Left ventricle myocardium inferior (tissue), 1 donor: ENCODE measurements at regions not wholly inside any gene's neighbourhood (a gene's known extent, or its start where the extent isn't known, plus 50 kb on each side); places are given as distances from the start of the nearest gene placed in this dataset.
A peak's percentile ranks its signal among the peaks of the same experiment; 100 is the strongest.

Experiments used
- DNase-seq: peaks from one replicate; pipeline ENCODE4 v3.0.0-alpha.2; 2020
- H3K27ac ChIP-seq: fragments of 200-600 bp; replicated peaks from 2 replicates; pipeline ENCODE4 v1.8.0; 2021
- H3K27me3 ChIP-seq: fragments of 200-600 bp; 2 replicates; pipeline ENCODE4 v1.8.0; 2021; ENCODE audit warnings: low read depth
- H3K36me3 ChIP-seq: fragments of 200-600 bp; 2 replicates; pipeline ENCODE4 v1.8.0; 2021
- H3K4me1 ChIP-seq: fragments of 200-600 bp; 2 replicates; pipeline ENCODE4 v1.8.0; 2021
- H3K4me3 ChIP-seq: fragments of 200-600 bp; 2 replicates; pipeline ENCODE4 v1.8.0; 2021; ENCODE audit warnings: mild to moderate bottlenecking, moderate library complexity
- H3K9me3 ChIP-seq: fragments of 200-600 bp; replicated peaks from 2 replicates; pipeline ENCODE4 v1.8.0; 2021
- intact Hi-C: fragments of 100-400 bp; cut with micrococcal nuclease; formaldehyde crosslinking; loops from one replicate; pipeline ENCODE4 v1.11.0; 2022
- TF ChIP-seq, protein P1 (sequence below): fragments of 200-600 bp; IDR thresholded peaks from 2 replicates; pipeline ENCODE4 v1.8.0; 2021; ENCODE audit warnings: antibody characterized with exemption, mild to moderate bottlenecking, borderline replicate concordance
- donor health status: DM: no; HTN: yes; CAD: no; lungs with severe emphysema.

GRCh38 chr14:56474419-56475022 lies 105.1 kb upstream of the TMEM260 start:
- TF ChIP-seq, protein P1, sequence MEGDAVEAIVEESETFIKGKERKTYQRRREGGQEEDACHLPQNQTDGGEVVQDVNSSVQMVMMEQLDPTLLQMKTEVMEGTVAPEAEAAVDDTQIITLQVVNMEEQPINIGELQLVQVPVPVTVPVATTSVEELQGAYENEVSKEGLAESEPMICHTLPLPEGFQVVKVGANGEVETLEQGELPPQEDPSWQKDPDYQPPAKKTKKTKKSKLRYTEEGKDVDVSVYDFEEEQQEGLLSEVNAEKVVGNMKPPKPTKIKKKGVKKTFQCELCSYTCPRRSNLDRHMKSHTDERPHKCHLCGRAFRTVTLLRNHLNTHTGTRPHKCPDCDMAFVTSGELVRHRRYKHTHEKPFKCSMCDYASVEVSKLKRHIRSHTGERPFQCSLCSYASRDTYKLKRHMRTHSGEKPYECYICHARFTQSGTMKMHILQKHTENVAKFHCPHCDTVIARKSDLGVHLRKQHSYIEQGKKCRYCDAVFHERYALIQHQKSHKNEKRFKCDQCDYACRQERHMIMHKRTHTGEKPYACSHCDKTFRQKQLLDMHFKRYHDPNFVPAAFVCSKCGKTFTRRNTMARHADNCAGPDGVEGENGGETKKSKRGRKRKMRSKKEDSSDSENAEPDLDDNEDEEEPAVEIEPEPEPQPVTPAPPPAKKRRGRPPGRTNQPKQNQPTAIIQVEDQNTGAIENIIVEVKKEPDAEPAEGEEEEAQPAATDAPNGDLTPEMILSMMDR, result peak; percentile 89
- Histone ChIP-seq H3K9me3 (peaks cover under 1% of the 10 kb centered on the region), H3K36me3 (no peaks in the 10 kb centered on the region), H3K27me3 (peaks cover 19% of the 10 kb centered on the region), H3K4me1 (no peaks in the 10 kb centered on the region), H3K4me3 (no peak overlapping the region), H3K27ac (no peak overlapping the region)
- intact Hi-C loops, result loop anchor here (10.0 kb wide), 1 partner anchor 770 kb away; no protein-coding TSS in a partner anchor
- DNase-seq, result no peak

DNA sequence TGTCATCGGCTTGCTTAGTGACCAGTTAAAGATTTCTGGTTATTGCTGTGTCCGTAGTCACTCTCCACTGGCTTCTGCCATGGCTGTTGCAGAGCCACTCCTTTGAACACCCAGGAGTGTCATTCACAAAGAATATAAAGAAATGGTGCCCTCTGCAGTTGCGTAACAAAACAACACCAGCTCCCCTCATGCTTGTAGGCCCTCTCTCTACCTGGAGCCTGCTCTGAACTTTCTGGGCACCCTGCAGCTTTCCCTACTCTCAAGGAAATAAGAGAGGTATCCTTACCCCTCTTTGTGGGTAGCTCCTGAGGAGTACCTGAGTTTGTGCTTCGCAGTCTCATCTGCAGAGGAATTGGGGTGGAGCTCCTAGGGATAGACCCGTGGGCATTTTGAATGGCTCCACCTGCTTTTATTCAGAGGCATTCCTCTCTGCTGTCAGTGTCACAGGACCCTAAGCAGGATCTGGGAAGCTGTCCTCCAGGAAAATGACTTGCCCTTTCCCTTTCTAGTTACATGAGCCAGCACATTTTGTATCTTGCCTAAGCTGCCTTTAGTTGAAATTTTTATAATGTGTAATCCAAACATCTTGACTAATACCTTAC lies 97.2 kb upstream of the TMEM260 start:
- no peaks in the 10 kb centered on the region for H3K9me3 ChIP-seq
- intact Hi-C loops, result loop anchor here (10.0 kb wide), 1 partner anchor 1038 kb away; the partner anchor contains the start of gene TBPL2
- TF ChIP-seq, protein P1, result no peak
- no peak for DNase-seq
- no peaks in the 10 kb centered on the region for H3K4me1 ChIP-seq
- H3K27me3 ChIP-seq, result no peaks in the 10 kb centered on the region
- H3K27ac ChIP-seq, result no peak overlapping the region
- no peak overlapping the region for H3K4me3 ChIP-seq
- no peaks in the 10 kb centered on the region for H3K36me3 ChIP-seq

- intact Hi-C loops, result loop anchor here (10.0 kb wide), 1 partner anchor 1042 kb away; the partner anchor contains the start of gene TBPL2
- no peak overlapping the region for H3K27ac ChIP-seq
- H3K4me1 ChIP-seq, result peaks cover 3% of the 10 kb centered on the region
- H3K36me3 ChIP-seq, result no peaks in the 10 kb centered on the region
- H3K9me3 ChIP-seq, result no peaks in the 10 kb centered on the region
- DNase-seq, result no peak
- H3K27me3 ChIP-seq, result no peaks in the 10 kb centered on the region
- TF ChIP-seq, protein P1, result peak; percentile 46
- H3K4me3 ChIP-seq, result no peak overlapping the region
These were observed 92.4 kb upstream of the TMEM260 start for GRCh38 chr14:56487090-56487667.

GRCh38 chr14:56487761-56488160 lies 91.8 kb upstream of the TMEM260 start:
- intact Hi-C loops, result loop anchor here (10.0 kb wide), 1 partner anchor 1043 kb away; the partner anchor contains the start of gene TBPL2
- Histone ChIP-seq H3K36me3 (no peaks in the 10 kb centered on the region), H3K9me3 (no peaks in the 10 kb centered on the region), H3K4me3 (no peak overlapping the region), H3K27ac (no peak overlapping the region), H3K27me3 (no peaks in the 10 kb centered on the region), H3K4me1 (peaks cover 3% of the 10 kb centered on the region)
- no peak for DNase-seq
- TF ChIP-seq, protein P1, result no peak

GRCh38 chr14:56488306-56488705 lies 91.3 kb upstream of the TMEM260 start:
- DNase-seq, result no peak
- H3K36me3 ChIP-seq, result no peaks in the 10 kb centered on the region
- H3K4me3 ChIP-seq, result no peak overlapping the region
- no peaks in the 10 kb centered on the region for H3K27me3 ChIP-seq
- TF ChIP-seq, protein P1, result no peak
- peaks cover 3% of the 10 kb centered on the region for H3K4me1 ChIP-seq
- intact Hi-C loops, result loop anchor here (10.0 kb wide), 1 partner anchor 1044 kb away; the partner anchor contains the start of gene TBPL2
- H3K27ac ChIP-seq, result no peak overlapping the region
- H3K9me3 ChIP-seq, result no peaks in the 10 kb centered on the region
